Astrocyte of the cerebellum (primary cell): ENCODE measurements at regions not wholly inside any gene's neighbourhood (a gene's known extent, or its start where the extent isn't known, plus 50 kb on each side); places are given as distances from the start of the nearest gene placed in this dataset.

Experiments used
- DNase-seq: peaks from one replicate; pipeline ENCODE4 v3.0.0-alpha.2; 2011; ENCODE audit warnings: low read depth
- H3K4me3 ChIP-seq: 2 replicates; pipeline ENCODE4 v1.5.1; 2011; ENCODE audit warnings: mild to moderate bottlenecking, low read depth, low read length, moderate library complexity
- CTCF ChIP-seq: IDR thresholded peaks from 2 replicates; pipeline ENCODE4 v1.5.1; 2012; ENCODE audit warnings: low read length, low read depth, moderate library complexity, mild to moderate bottlenecking; ENCODE audit errors: missing control alignments
- in situ Hi-C: cut with HindIII; loops from 2 replicates; pipeline ENCODE4 v1.10.0; 2017; ENCODE audit warnings: low sequenced_read_pairs

- no peak for TF ChIP-seq CTCF
- in situ Hi-C loops, result no loop called here
- no peak overlapping the region for H3K4me3 ChIP-seq
- DNase-seq, result no peak
Measured at GRCh38 chr3:148008591-148008990, 599.4 kb downstream of the ZIC1 start.

- DNase-seq, result no peak
- no peak for TF ChIP-seq CTCF
- H3K4me3 ChIP-seq, result no peak overlapping the region
- in situ Hi-C loops, result no loop called here
Measured at GRCh38 chr3:148020861-148021260, 611.7 kb downstream of the ZIC1 start.

- in situ Hi-C loops, result no loop called here
- no peak for DNase-seq
- TF ChIP-seq CTCF, result no peak
- H3K4me3 ChIP-seq, result no peak overlapping the region
Measured at GRCh38 chr3:148021381-148021780, 612.2 kb downstream of the ZIC1 start.

GRCh38 chr3:148023994-148024393 lies 614.8 kb downstream of the ZIC1 start:
- in situ Hi-C loops, result no loop called here
- peak; percentile 29 for DNase-seq
- TF ChIP-seq CTCF, result no peak
- H3K4me3 ChIP-seq, result no peak overlapping the region

- H3K4me3 ChIP-seq, result no peak overlapping the region
- DNase-seq, result no peak
- no peak for TF ChIP-seq CTCF
- in situ Hi-C loops, result no loop called here
Measured at GRCh38 chr3:148026009-148026588, 616.9 kb downstream of the ZIC1 start.

- in situ Hi-C loops, result no loop called here
- no peak for DNase-seq
- no peak for TF ChIP-seq CTCF
Measured at GRCh38 chr3:148030975-148031374, 621.8 kb downstream of the ZIC1 start.

More at GRCh38 chr3:148030975-148031374, 621.8 kb downstream of the ZIC1 start:
- H3K4me3 ChIP-seq, result no peak overlapping the region
